ENCODE measurements at regions not wholly inside any gene's neighbourhood (a gene's known extent, or its start where the extent isn't known, plus 50 kb on each side); places are given as distances from the start of the nearest gene placed in this dataset.

DNA sequence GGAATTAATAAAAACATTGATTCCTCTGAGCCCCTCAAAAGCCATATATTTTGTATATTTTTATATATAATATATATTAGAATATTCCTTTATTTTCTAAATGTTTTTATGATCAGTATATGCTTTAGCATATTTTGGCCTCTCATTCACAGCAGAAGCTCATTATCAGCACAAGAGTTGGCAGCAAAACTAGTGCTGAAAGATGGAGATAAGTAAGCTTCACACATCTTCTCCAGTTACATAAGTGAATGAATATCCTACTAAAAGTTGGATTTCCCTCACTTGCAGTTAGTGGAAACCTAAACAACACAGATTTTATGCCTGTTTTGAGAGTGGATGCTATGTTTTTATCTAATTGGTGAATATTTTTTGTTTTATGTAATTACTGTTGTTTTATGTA, 1303.8 kb upstream of the ADGRB3 start:
- no peak for DNase-seq (ENCODE audit: low read depth in 4 of 4, low spot score in 2 of 4)

DNA sequence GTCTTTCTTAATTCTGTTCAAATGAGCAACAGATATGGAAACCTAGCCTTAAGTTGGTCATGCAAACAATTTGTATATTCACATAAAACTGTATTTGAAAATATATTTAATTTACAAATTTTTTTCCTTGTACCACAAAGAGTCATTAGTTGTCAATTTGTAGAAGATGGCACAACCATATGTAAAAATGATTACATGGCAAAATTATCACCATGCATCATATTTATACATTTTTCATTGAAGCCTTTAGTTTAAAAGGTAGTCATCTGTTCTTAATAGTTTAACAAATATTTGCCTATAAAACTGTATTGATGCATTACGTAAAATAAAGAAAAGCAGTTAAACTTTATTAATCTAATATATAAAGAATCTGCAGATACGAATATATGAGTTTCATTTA, 1306.8 kb upstream of the ADGRB3 start:
- DNase-seq (ENCODE audit: low read depth in 4 of 4, low spot score in 2 of 4), result no peak

GRCh38 chr6:67300430-67301040, 1334.5 kb upstream of the ADGRB3 start:
- no peak for DNase-seq (ENCODE audit: low read depth in 4 of 4, low spot score in 2 of 4)

GRCh38 chr6:67292169-67292568, 1342.9 kb upstream of the ADGRB3 start:
- DNase-seq (ENCODE audit: low read depth in 4 of 4, low spot score in 2 of 4), result no peak

DNA sequence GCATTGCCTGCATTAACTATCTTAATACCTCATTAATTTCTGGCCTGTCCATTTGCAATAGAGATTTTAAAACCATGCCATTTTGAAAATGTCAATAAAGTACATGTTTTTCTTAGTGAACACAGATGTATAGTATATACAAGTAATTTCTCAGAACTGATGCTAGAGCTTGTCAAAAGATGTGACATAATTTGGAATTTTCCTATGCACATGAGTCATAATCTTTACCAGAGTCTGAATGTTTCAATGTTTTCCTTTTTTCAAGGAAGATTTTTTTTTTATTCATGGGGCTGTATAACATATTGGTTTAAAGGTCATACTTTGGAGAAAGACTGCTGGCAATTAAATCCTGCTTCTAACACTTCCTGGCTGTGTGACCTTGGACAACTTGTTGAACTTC, 1347.5 kb upstream of the ADGRB3 start:
- no peak for DNase-seq (ENCODE audit: low read depth in 4 of 4, low spot score in 2 of 4)

- no peak for DNase-seq (ENCODE audit: low read depth in 4 of 4, low spot score in 2 of 4)
Measured at GRCh38 chr6:67285770-67286495, 1349.1 kb upstream of the ADGRB3 start.

DNA sequence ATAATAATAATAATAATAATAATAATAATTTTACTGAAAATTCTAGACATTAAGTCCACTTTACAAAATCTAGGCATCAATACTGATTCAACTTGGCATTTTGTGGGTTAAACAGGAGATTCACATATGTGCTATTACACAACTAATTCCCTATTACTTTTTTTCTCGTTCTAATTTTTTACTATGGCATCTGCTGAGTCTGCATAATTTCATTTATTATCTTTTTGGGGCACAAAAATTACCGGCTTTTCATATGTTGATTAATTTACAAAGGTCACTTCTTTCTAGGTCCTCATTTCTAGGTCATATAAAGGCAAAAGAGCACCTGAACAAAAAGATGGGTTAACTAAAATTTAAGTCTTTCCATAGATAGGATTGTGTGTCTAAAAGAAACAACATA, 1357.8 kb upstream of the ADGRB3 start:
- no peak for DNase-seq (ENCODE audit: low read depth in 4 of 4, low spot score in 2 of 4)

GRCh38 chr6:67265996-67266921, 1368.8 kb upstream of the ADGRB3 start:
- DNase-seq (ENCODE audit: low read depth in 4 of 4, low spot score in 2 of 4), result no peak

DNA sequence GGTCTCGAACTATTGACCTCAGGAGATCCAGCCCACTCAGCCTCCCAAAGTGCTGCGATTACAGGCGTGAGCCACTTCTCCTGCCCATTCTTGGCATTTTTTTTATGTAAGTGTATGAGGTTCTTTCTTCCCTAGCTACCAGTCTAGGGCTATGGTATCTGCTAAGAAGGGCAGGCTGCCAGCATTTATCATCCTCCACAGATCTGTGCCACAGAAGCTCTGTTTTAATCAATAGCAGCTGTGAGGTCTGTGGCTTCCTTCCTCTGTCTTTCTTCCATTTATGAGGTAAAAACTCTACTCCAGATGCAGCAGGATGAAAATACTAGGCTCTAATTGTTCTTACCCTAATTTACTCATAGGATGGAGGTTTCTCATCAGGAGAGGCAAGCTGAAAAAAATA, 1382.4 kb upstream of the ADGRB3 start:
- DNase-seq (ENCODE audit: low read depth in 4 of 4, low spot score in 2 of 4), result no peak

- DNase-seq (ENCODE audit: low read depth in 4 of 4, low spot score in 2 of 4), result no peak
Measured at GRCh38 chr6:67248077-67248476, 1387.0 kb upstream of the ADGRB3 start.

GRCh38 chr6:67244037-67244436, 1391.0 kb upstream of the ADGRB3 start:
- no peak for DNase-seq (ENCODE audit: low read depth in 4 of 4, low spot score in 2 of 4)

DNA sequence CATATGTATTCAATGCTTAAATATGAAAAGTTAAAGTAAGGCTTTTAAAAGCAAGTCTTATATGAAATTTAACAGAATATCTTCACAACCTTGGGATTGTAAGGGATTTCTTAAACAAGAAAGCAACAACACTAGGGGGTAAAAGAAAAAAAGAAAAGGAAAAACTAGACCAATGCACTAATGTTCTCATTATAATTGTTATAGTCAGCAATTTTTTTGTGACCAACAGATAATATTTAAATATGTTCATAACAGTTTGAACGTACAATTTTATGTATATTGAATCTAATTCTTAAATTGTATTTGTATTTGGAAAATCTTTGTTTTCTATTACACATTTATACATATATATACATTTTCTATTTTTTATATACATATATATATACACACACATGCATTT, 1397.8 kb upstream of the ADGRB3 start:
- DNase-seq (ENCODE audit: low read depth in 4 of 4, low spot score in 2 of 4), result no peak

DNA sequence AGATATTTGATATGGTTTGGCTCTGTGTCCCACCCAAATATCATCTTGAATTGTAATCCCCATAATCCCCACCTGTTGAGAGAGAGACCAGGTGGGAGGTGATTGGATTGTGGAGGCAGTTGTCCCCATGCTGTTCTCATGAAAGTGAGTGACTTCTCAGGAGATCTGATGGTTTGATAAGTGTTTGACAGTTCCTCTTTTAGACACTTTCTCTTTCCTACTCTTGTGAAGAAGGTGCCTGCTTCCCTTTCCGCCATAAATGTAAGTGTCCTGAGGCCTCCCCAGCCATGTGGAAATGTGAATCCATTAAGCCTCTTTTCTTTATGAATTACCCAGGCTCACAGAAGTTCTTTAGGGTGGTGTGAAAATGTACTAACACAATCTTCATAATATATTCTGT, 1404.0 kb upstream of the ADGRB3 start:
- no peak for DNase-seq (ENCODE audit: low read depth in 4 of 4, low spot score in 2 of 4)

GRCh38 chr6:67224989-67225388, 1410.1 kb upstream of the ADGRB3 start:
- no peak for DNase-seq (ENCODE audit: low read depth in 4 of 4, low spot score in 2 of 4)

GRCh38 chr6:67221226-67221625, 1413.9 kb upstream of the ADGRB3 start:
- no peak for DNase-seq (ENCODE audit: low read depth in 4 of 4, low spot score in 2 of 4)

DNA sequence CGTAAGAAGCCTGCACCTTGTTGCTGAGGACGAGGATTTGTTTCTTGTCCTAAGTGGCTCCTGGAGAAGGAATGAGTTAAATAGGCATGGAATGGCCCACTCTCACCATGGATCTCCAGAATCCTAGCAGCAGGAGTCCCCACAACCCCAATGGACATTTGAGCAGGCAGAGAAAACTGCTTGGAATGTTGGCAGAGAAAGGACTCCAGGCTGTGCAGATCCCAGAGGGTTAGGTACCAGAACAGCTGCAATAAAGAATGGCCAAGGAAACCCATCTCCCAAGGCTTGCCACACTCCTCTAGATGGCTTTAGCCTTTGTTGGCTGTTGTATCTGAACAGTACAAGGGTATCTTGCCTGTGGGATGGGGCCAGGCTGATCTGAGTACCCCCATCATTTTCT, 1415.7 kb upstream of the ADGRB3 start:
- no peak for DNase-seq (ENCODE audit: low read depth in 4 of 4, low spot score in 2 of 4)

DNA sequence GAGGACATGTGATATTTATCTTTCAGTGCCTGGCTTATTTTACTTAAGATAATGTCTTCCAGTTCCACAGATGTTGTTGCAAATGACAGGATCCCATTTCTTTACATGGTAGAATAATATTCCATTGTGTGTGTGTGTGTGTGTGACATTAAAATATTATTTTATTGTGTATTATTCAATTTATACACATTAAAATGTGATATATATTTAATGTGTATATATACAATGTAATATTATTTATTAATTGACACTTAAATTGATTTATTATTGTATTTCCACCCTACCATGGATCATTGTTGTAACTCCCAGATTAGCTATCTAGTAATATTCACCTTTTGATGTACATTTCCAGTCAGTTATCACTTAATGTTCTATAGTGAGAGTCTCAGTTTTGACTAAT, 1422.5 kb upstream of the ADGRB3 start:
- DNase-seq (ENCODE audit: low read depth in 4 of 4, low spot score in 2 of 4), result no peak

GRCh38 chr6:67210450-67210849, 1424.6 kb upstream of the ADGRB3 start:
- DNase-seq (ENCODE audit: low read depth in 4 of 4, low spot score in 2 of 4), result no peak

DNA sequence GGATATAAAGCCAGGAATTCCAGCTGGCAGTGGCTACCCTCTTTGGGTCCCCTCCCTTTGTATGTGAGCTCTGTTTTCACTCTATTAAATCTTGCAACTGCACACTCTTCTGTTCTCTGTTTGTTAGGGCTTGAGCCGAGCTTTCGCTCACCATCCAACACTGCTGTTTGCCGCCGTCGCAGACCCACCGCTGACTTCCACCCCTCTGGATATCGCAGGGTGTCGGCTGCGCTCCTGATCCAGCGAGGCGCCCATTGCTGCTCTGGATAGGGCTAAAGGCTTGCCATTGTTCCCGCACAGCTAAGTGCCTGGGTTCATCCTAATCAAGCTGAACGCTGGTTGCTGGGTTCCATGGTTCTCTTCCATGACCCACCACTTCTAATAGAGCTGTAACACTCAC, 1433.5 kb upstream of the ADGRB3 start:
- no peak for DNase-seq (ENCODE audit: low read depth in 4 of 4, low spot score in 2 of 4)

GRCh38 chr6:67200626-67201403, 1434.3 kb upstream of the ADGRB3 start:
- DNase-seq (ENCODE audit: low read depth in 4 of 4, low spot score in 2 of 4), result no peak

DNA sequence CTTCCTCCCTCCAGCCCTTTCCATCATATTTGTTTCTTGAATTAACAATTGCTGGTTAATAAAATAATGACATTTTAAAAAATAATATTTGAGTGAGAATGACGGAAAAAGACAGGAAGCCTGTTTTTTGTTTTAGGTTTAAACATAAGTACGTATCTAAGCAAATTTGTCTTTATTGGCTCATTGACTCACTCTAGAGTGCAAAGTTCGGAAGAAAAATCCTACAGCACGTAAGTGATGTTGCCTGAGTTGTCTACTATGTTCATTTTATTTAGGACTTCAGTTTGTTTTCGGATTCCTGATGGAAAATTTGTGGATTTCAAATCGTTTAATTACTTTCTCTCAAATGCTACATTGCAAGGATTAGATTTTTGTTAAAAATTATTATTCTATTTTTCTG, 1435.7 kb upstream of the ADGRB3 start:
- DNase-seq (ENCODE audit: low read depth in 4 of 4, low spot score in 2 of 4), result no peak
